Brain microvascular endothelial cell (primary cell): ENCODE measurements at regions not wholly inside any gene's neighbourhood (a gene's known extent, or its start where the extent isn't known, plus 50 kb on each side); places are given as distances from the start of the nearest gene placed in this dataset.
"Not testable (repeated sequence)": the region's sequence is repeated elsewhere in the genome, so short reads cannot be mapped to it uniquely, and the experiment has no call there.

Experiments
- DNase-seq: peaks from one replicate; pipeline ENCODE4 v3.0.0-alpha.2; 2020
- H3K27ac ChIP-seq: fragments of 250-450 bp; sonication (Bioruptor Pico); 2 replicates; pipeline ENCODE4 v1.5.1; 2020; ENCODE audit warnings: mild to moderate bottlenecking, moderate library complexity
- H3K27me3 ChIP-seq: fragments of 250-450 bp; sonication (Bioruptor Pico); replicated peaks from 2 replicates; pipeline ENCODE4 v1.5.1; 2020; ENCODE audit warnings: mild to moderate bottlenecking
- H3K36me3 ChIP-seq: fragments of 250-450 bp; sonication (Bioruptor Pico); replicated peaks from 2 replicates; pipeline ENCODE4 v1.5.1; 2020; ENCODE audit warnings: mild to moderate bottlenecking
- H3K4me3 ChIP-seq: 2 replicates; pipeline ENCODE4 v1.5.1; 2011; ENCODE audit warnings: low read depth, mild to moderate bottlenecking, control low read depth, low read length, moderate library complexity
- in situ Hi-C: cut with HindIII; loops from 2 replicates; pipeline ENCODE4 v1.10.0; 2017; ENCODE audit warnings: low sequenced_read_pairs, low pct_ligation_motif_present
- TF ChIP-seq, protein P1 (sequence below): IDR thresholded peaks from 2 replicates; pipeline ENCODE4 v1.5.1; 2011; ENCODE audit warnings: low read depth, mild to moderate bottlenecking, moderate library complexity, low read length, control low read depth, inconsistent platforms; ENCODE audit errors: missing control alignments

DNA sequence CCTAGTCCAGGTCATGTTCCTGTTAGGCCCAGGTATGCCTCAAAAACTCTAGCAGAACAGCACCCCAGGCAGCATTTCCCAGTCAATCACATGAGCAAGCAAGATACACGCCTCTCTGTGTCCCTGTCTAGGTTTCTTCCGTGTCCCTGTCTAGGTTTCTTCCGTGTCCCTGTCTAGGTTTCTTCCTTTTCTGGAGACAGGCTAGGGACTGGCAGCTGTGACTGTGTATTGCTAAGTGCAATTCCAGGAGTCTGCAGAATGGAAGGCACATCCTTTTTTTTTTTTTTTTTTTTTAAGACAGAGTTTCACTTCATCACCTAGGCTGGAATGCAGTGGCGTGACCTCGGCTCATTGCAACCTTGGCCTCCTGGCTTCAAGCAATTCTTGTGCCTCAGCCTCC lies 77.6 kb downstream of the SETD4 start:
- Histone ChIP-seq H3K27me3 (no peaks in the 10 kb centered on the region), H3K36me3 (no peaks in the 10 kb centered on the region), H3K4me3 (no peak overlapping the region), H3K27ac (no peak overlapping the region)
- DNase-seq: no peak
- TF ChIP-seq, protein P1, sequence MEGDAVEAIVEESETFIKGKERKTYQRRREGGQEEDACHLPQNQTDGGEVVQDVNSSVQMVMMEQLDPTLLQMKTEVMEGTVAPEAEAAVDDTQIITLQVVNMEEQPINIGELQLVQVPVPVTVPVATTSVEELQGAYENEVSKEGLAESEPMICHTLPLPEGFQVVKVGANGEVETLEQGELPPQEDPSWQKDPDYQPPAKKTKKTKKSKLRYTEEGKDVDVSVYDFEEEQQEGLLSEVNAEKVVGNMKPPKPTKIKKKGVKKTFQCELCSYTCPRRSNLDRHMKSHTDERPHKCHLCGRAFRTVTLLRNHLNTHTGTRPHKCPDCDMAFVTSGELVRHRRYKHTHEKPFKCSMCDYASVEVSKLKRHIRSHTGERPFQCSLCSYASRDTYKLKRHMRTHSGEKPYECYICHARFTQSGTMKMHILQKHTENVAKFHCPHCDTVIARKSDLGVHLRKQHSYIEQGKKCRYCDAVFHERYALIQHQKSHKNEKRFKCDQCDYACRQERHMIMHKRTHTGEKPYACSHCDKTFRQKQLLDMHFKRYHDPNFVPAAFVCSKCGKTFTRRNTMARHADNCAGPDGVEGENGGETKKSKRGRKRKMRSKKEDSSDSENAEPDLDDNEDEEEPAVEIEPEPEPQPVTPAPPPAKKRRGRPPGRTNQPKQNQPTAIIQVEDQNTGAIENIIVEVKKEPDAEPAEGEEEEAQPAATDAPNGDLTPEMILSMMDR: no peak
- in situ Hi-C loops: no loop called here

- in situ Hi-C loops: no loop called here
Measured at GRCh38 chr21:35981514-35982070, 78.7 kb downstream of the SETD4 start.

GRCh38 chr21:35980821-35981220 lies 79.5 kb downstream of the SETD4 start:
- DNase-seq: no peak
- Histone ChIP-seq H3K27me3 (peaks cover 3% of the 10 kb centered on the region), H3K27ac (no peak overlapping the region), H3K36me3 (no peaks in the 10 kb centered on the region), H3K4me3 (no peak overlapping the region)
- in situ Hi-C loops: no loop called here
- TF ChIP-seq, protein P1: no peak

More at GRCh38 chr21:35981514-35982070, 78.7 kb downstream of the SETD4 start:
- H3K27me3 ChIP-seq: no peaks in the 10 kb centered on the region
- TF ChIP-seq, protein P1: no peak
- no peak overlapping the region for H3K27ac ChIP-seq
- no peak for DNase-seq
- no peak overlapping the region for H3K4me3 ChIP-seq
- no peaks in the 10 kb centered on the region for H3K36me3 ChIP-seq

- H3K36me3 ChIP-seq, in situ Hi-C loops, DNase-seq, H3K27me3 ChIP-seq, H3K4me3 ChIP-seq, H3K27ac ChIP-seq: not testable (repeated sequence)
Measured at GRCh38 chr21:35977860-35978259, 82.5 kb downstream of the SETD4 start.

GRCh38 chr21:35976929-35977328 lies 83.4 kb downstream of the SETD4 start:
- Histone ChIP-seq H3K36me3 (no peaks in the 10 kb centered on the region), H3K4me3 (no peak overlapping the region), H3K27me3 (peaks cover 4% of the 10 kb centered on the region), H3K27ac (no peak overlapping the region)
- no peak for DNase-seq
- TF ChIP-seq, protein P1: no peak
- in situ Hi-C loops: no loop called here

DNA sequence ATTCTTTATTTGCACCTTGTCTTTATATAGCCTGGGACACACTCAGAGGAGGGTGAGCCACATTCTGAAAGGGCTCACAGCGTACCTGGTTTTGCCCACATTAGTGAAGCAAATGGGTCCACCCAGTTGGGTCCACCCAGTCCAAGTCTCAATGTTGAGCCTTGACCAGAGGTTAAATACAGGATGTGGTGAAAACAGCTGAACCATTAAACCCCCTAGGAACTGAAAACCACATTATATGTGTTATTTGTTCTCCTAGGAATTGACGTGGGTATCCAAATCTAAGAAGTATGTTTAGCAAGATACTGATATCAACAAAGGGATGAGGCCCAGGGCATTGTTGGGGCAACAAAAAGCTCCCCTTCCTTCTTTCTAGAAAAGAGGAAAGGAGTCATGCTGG lies 83.8 kb downstream of the SETD4 start:
- no peak for DNase-seq
- H3K36me3 ChIP-seq: no peaks in the 10 kb centered on the region
- in situ Hi-C loops: no loop called here
- H3K27me3 ChIP-seq: peaks cover 4% of the 10 kb centered on the region
- H3K4me3 ChIP-seq: no peak overlapping the region
- TF ChIP-seq, protein P1: no peak
- no peak overlapping the region for H3K27ac ChIP-seq
